NCI-H187 (cell line): ENCODE measurements at regions not wholly inside any gene's neighbourhood (a gene's known extent, or its start where the extent isn't known, plus 50 kb on each side); places are given as distances from the start of the nearest gene placed in this dataset.
"Not testable (repeated sequence)": the region's sequence is repeated elsewhere in the genome, so short reads cannot be mapped to it uniquely, and the experiment has no call there.

Experiments
- DNase-seq, 2 experiments: peaks; one replicate each; lab custom pipeline; 2025; lab: John Stamatoyannopoulos, UW

- DNase-seq: no peak
Observed at GRCh38 chr3:182628531-182628930, 164.8 kb upstream of the ATP11B start.

- DNase-seq: no peak
Observed at GRCh38 chr3:182629521-182629920, 163.8 kb upstream of the ATP11B start.

GRCh38 chr3:182631183-182632076 lies 161.9 kb upstream of the ATP11B start:
- DNase-seq: no peak

GRCh38 chr3:182632077-182632393 lies 161.3 kb upstream of the ATP11B start:
- DNase-seq: no peak

GRCh38 chr3:182633186-182633585 lies 160.1 kb upstream of the ATP11B start:
- no peak for DNase-seq

GRCh38 chr3:182636646-182637045 lies 156.7 kb upstream of the ATP11B start:
- no peak for DNase-seq

- DNase-seq: no peak
Observed at GRCh38 chr3:182637350-182638110, 155.8 kb upstream of the ATP11B start.

- no peak for DNase-seq
Observed at GRCh38 chr3:182644013-182644412, 149.3 kb upstream of the ATP11B start.

- no peak for DNase-seq
Observed at GRCh38 chr3:182644790-182645433, 148.4 kb upstream of the ATP11B start.

- no peak for DNase-seq
Observed at GRCh38 chr3:182650568-182651128, 142.7 kb upstream of the ATP11B start.

- DNase-seq: no peak
Observed at GRCh38 chr3:182651461-182651860, 141.8 kb upstream of the ATP11B start.

GRCh38 chr3:182653065-182653464 lies 140.2 kb upstream of the ATP11B start:
- DNase-seq: not testable (repeated sequence)

GRCh38 chr3:182668541-182668940 lies 124.8 kb upstream of the ATP11B start:
- no peak for DNase-seq

GRCh38 chr3:182668974-182669373 lies 124.3 kb upstream of the ATP11B start:
- DNase-seq: no peak

GRCh38 chr3:182671541-182671940 lies 121.8 kb upstream of the ATP11B start:
- no peak for DNase-seq

- DNase-seq: no peak
Observed at GRCh38 chr3:182671942-182672341, 121.4 kb upstream of the ATP11B start.

GRCh38 chr3:182673336-182673735 lies 120.0 kb upstream of the ATP11B start:
- no peak for DNase-seq

GRCh38 chr3:182682263-182683241 lies 110.8 kb upstream of the ATP11B start:
- DNase-seq: peak; percentile 2 to 3

- DNase-seq: peak in 1 of 2 experiments; percentile 63
Observed at GRCh38 chr3:182683453-182683852, 109.9 kb upstream of the ATP11B start.

GRCh38 chr3:182683858-182684257 lies 109.4 kb upstream of the ATP11B start:
- DNase-seq: no peak
